Peyer's patch (tissue), 4 donors: ENCODE measurements at regions not wholly inside any gene's neighbourhood (a gene's known extent, or its start where the extent isn't known, plus 50 kb on each side); places are given as distances from the start of the nearest gene placed in this dataset.

Experiments used
- DNase-seq, 3 donors: peaks; one replicate each; pipeline ENCODE4 v3.0.0-alpha.2; 2017 to 2019
- H3K27ac ChIP-seq, 4 donors: fragments of 200-600 bp; sonication (generic); one replicate each; pipeline ENCODE4 v1.5.1; 2016 to 2019
- H3K27me3 ChIP-seq, 2 donors: fragments of 200-600 bp; sonication (generic); one replicate each; pipeline ENCODE4 v1.5.1; 2019
- H3K36me3 ChIP-seq, 3 donors: fragments of 200-600 bp; sonication (generic); one replicate each; pipeline ENCODE4 v1.5.1; 2016 to 2019
- H3K4me1 ChIP-seq, 4 donors: fragments of 200-600 bp; sonication (generic); one replicate each; pipeline ENCODE4 v1.5.1; 2016 to 2019
- H3K4me3 ChIP-seq, 4 donors: fragments of 200-600 bp; sonication (generic); 1 replicate in 3 of 4; 2 replicates in 1 of 4; pipeline ENCODE4 v1.5.1; 2016 to 2019; ENCODE audit warnings: mild to moderate bottlenecking in 1 of 4
- H3K9me3 ChIP-seq, 4 donors: fragments of 200-600 bp; sonication (generic); one replicate each; pipeline ENCODE4 v1.5.1; 2016 to 2019; ENCODE audit warnings: mild to moderate bottlenecking in 1 of 4
- POLR2A ChIP-seq, 2 donors: fragments of 450-650 bp; IDR thresholded peaks; one replicate each; pipeline ENCODE4 v1.5.1; 2017; ENCODE audit warnings: antibody characterized with exemption in 2 of 2, mild to moderate bottlenecking in 2 of 2, moderate library complexity in 2 of 2
- TF ChIP-seq, protein P1 (sequence below), 6 experiments: fragments of 450-650 bp in 4 of 6; fragments of 200-600 bp in 2 of 6; sonication (generic) in 1 of 6; IDR thresholded peaks; one replicate each; pipeline ENCODE4 v1.5.1; 2017 to 2019; ENCODE audit warnings: antibody characterized with exemption in 6 of 6, mild to moderate bottlenecking in 3 of 6, moderate library complexity in 1 of 6

DNA sequence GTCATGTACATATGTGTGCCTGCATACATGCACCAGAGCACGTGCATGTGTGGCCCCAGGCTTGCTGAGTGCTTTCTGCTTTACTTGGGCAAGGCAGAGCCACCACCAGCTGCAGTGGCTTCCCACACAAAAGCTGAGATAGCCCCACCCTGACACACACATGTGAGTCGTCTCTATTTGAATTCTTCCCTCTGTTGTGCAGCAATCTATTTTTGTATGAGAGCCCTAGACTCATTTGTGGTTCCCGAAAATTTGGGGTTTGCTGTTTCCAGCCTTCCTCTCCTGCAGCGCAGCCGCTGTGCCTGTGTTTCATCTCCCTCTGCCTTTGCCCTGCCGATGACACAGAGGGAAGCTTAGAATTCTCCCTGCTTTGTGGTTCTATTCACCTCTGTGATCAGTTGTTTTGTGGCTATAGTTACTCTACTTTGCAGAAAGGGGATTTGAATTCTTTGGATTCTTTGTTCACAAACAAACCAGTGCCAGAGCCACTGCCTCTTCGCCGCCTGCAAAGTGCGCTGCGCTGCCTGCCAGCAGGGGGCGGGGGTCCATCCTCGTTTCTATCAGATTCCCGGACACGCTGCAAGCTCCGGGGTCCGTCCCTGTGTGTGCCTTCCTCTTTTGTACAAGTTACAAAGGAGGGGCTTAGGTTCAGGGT, 95.8 kb upstream of the DAP start:
- Histone ChIP-seq H3K36me3 (no peaks in the 10 kb centered on the region), H3K4me1 (peaks cover 0 to 8% (median 0%) of the 10 kb centered on the region in 4 donors), H3K4me3 (no peak overlapping the region), H3K9me3 (no peaks in the 10 kb centered on the region), H3K27ac (no peak overlapping the region), H3K27me3 (no peaks in the 10 kb centered on the region)
- DNase-seq: peak in 2 of 3 donors; percentile 54 to 57
- TF ChIP-seq POLR2A (IDR thresholded peaks at IDR 0.05): no peak
- TF ChIP-seq, protein P1, sequence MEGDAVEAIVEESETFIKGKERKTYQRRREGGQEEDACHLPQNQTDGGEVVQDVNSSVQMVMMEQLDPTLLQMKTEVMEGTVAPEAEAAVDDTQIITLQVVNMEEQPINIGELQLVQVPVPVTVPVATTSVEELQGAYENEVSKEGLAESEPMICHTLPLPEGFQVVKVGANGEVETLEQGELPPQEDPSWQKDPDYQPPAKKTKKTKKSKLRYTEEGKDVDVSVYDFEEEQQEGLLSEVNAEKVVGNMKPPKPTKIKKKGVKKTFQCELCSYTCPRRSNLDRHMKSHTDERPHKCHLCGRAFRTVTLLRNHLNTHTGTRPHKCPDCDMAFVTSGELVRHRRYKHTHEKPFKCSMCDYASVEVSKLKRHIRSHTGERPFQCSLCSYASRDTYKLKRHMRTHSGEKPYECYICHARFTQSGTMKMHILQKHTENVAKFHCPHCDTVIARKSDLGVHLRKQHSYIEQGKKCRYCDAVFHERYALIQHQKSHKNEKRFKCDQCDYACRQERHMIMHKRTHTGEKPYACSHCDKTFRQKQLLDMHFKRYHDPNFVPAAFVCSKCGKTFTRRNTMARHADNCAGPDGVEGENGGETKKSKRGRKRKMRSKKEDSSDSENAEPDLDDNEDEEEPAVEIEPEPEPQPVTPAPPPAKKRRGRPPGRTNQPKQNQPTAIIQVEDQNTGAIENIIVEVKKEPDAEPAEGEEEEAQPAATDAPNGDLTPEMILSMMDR (IDR thresholded peaks at IDR 0.05): peak in 5 of 6 experiments; percentile 37 to 54 (median 43)

DNA sequence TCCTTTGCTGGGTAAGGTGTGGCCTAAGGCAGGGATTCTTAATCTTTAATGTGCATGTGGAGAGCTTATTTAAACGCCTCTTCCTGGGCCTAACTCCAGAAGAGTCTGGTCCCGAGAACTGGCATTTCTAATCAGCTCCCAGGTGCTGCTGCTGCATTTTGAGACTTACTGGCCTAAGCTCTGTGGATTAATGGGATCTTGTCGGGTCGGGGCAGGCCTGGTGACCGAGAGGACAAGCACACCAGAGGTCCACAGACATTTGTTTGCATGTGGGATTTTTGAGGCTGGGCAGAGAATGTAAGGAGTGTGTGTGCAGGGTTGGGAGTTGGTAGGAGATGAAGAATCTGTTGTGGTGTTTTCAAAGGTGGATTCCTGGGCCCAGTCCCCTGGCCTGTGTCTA, 95.0 kb upstream of the DAP start:
- Histone ChIP-seq H3K4me3 (no peak overlapping the region), H3K4me1 (peaks cover 0 to 8% (median 0%) of the 10 kb centered on the region in 4 donors), H3K9me3 (no peaks in the 10 kb centered on the region), H3K36me3 (no peaks in the 10 kb centered on the region), H3K27me3 (no peaks in the 10 kb centered on the region), H3K27ac (no peak overlapping the region)
- no peak for TF ChIP-seq POLR2A (IDR thresholded peaks at IDR 0.05)
- TF ChIP-seq, protein P1 (IDR thresholded peaks at IDR 0.05): no peak
- no peak for DNase-seq

DNA sequence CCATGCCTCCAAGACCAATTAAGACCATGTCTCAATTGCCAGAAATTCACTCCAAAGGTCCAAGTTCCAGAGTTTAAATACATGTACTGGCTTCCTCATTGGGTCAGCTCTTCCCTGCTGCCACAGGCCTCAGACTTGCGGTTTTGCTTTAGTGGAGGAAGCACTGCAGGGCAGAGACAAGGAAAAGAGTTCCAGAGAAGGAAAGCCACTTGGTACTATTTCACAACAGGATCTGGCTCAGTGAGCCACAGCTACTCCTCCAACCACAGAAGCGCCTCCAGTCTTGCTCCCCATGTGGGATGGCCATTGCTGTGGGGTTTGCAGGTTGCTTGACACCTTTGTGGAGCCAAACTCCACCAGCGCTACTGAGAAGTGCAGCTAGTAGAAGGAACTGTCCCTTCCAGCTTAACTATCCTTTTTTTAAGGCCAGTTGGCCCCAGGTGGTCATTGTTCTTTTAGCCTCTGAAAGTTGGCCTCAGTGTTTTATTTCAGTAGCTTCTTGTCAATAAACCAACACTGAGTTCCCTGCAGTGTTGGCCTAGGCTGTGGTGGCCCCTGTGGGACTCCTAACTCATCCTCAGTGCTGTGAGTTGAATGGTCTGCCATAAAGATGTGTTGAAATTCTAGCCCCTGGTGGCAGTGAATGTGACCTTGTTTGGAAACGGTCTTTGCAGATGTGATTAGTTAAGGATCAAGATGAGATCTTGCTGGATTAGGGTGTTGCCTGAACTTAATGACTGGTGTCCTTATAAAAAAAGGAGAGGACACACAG, 93.7 kb upstream of the DAP start:
- Histone ChIP-seq H3K36me3 (no peaks in the 10 kb centered on the region), H3K27me3 (no peaks in the 10 kb centered on the region), H3K9me3 (no peaks in the 10 kb centered on the region), H3K4me1 (peaks cover 0 to 8% (median 0%) of the 10 kb centered on the region in 4 donors), H3K4me3 (no peak overlapping the region), H3K27ac (no peak overlapping the region)
- peak in 1 of 3 donors; percentile 47 for DNase-seq
- TF ChIP-seq POLR2A (IDR thresholded peaks at IDR 0.05): no peak
- TF ChIP-seq, protein P1 (IDR thresholded peaks at IDR 0.05): no peak

DNA sequence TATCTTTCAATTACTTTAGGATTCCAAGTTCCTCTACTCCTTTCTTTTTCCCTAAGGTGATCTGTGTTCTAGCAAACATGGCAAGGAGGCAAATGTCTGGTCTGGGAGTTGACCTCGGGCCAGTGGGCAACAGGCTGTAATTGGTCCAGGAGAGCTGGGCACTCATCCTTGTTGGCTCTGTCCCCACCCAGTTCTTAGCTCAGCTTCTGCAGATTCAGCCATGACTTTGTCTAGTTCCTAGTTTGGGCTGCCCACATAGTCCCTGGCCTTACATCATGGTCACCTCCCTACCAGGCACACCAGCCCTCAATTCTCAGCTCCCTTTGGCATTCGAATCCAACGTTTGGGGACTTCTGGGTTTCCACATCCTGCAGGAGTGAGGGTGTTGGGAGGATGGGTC, 92.1 kb upstream of the DAP start:
- no peaks in the 10 kb centered on the region for H3K36me3 ChIP-seq
- no peaks in the 10 kb centered on the region for H3K9me3 ChIP-seq
- DNase-seq: no peak
- H3K27me3 ChIP-seq: no peaks in the 10 kb centered on the region
- no peak for TF ChIP-seq POLR2A (IDR thresholded peaks at IDR 0.05)
- TF ChIP-seq, protein P1 (IDR thresholded peaks at IDR 0.05): no peak
- H3K27ac ChIP-seq: no peak overlapping the region
- no peak overlapping the region for H3K4me3 ChIP-seq
- peaks cover 0 to 8% (median 0%) of the 10 kb centered on the region in 4 donors for H3K4me1 ChIP-seq

DNA sequence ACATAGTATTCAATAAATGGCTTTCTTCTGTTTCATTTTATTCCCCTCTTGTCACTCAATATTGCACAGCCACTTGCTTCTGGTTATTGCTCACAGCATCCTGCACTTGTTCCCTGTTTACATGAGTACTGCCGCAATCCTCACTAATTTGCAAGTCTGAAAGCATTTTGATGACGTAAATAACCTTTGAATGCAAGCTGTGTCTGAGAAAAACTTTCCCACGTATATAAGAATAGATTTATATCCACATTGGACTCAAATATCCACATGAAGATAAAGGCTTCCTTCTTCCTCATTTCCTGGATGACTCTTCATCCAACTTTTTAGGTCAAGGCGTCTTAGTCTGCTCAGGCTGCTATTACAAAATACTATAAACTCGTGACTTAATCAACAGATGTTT, 88.2 kb upstream of the DAP start:
- no peaks in the 10 kb centered on the region for H3K27me3 ChIP-seq
- no peak for TF ChIP-seq POLR2A (IDR thresholded peaks at IDR 0.05)
- TF ChIP-seq, protein P1 (IDR thresholded peaks at IDR 0.05): no peak
- H3K9me3 ChIP-seq: no peaks in the 10 kb centered on the region
- H3K27ac ChIP-seq: no peak overlapping the region
- H3K4me3 ChIP-seq: no peak overlapping the region
- no peaks in the 10 kb centered on the region for H3K36me3 ChIP-seq
- no peaks in the 10 kb centered on the region for H3K4me1 ChIP-seq
- no peak for DNase-seq
